ENCODE measurements at regions not wholly inside any gene's neighbourhood (a gene's known extent, or its start where the extent isn't known, plus 50 kb on each side); places are given as distances from the start of the nearest gene placed in this dataset.
"Not testable (repeated sequence)": the region's sequence is repeated elsewhere in the genome, so short reads cannot be mapped to it uniquely, and the experiment has no call there.

DNA sequence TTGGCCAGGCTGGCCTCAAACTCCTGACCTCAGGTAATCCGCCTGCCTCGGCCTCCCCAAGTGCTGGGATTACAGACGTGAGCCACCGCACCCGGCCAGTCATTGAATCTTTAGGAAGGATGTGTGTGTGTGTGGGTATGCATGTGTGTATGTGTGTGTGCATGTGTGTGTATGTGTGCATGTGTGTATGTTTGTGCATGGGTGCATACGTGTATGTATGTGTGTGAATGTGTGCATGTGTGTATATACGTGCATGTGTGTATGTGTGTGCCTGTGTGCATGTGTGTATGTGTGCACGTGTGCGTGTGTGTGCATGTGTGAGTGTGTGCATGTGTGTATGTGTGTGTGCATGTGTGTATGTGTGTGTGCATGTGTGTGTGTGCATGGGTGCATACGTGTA, 120.1 kb upstream of the SHH start:
- CTCF ChIA-PET; intact Hi-C loops (cut with DNase I, micrococcal nuclease); H3K4me1 Mint-ChIP-seq; ATAC-seq; DNase-seq; POLR2A ChIA-PET; H3K36me3 Mint-ChIP-seq (ENCODE audit: low read depth); H3K27ac Mint-ChIP-seq; H3K27me3 Mint-ChIP-seq; H3K4me3 Mint-ChIP-seq; H3K9me3 Mint-ChIP-seq (ENCODE audit: low read depth): not testable (repeated sequence)

DNA sequence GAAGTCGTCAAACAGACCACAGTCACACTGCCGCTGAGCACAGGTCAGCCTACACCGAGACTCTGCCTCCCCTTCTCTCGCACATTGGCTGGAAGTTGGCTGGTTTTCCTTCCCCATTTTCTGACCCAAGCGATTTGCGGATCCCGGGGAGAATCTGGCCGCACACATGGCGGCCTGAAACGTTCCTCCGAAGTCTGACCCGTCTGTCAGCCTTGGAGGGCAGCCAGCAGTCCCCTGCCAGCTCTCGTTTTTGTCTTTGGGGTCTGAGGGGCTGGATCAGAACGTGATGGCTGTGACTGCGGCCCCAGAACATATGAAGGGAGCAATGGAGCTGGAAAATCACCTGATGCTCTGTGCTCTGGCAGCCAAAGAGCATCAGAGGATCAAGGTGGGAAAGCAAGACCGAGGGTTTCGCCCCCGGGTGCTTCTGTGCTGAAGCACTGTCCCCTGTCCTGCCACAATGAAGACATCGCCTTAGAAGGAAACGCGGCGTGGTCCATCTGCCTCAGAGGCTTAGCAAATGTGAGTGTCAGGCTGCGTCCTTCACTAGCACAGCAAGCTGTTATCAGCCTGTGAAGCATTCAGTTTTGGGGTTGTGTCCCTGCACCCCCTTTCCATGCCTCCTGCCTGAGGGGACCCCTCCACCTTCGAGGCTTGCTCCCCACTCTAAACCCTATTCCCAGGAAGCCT, 119.3 kb upstream of the SHH start:
- Mint-ChIP-seq H3K27ac (no peak overlapping the region), H3K9me3 (ENCODE audit: low read depth) (peaks cover 6% of the 10 kb centered on the region), H3K4me1 (peaks cover 4% of the 10 kb centered on the region), H3K27me3 (peaks cover 7% of the 10 kb centered on the region), H3K36me3 (ENCODE audit: low read depth) (no peaks in the 10 kb centered on the region), H3K4me3 (no peak overlapping the region)
- DNase-seq (no peak), ATAC-seq (no peak)
- ChIA-PET CTCF (no interaction called here), POLR2A (no interaction called here)
- intact Hi-C loops (cut with DNase I, micrococcal nuclease): no loop called here

DNA sequence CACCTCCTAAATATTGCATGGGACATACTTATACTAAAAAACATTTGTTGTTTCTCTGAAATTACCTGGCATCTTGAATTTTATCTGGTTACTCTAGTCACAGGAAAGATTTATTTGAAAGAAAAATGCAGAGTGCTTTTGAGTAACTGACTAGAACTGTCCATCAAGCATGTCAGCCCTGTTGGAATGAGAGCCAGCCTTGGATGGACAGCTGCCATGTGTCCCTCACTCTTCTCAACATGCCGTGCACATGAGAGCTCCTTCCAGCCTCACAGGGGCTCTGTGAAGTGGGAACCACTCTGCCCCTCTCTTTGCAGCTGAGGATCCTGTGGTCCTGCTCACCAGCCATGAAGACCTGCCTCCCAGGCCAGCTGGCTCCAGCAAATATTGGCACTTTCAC, 118.3 kb upstream of the SHH start:
- Mint-ChIP-seq H3K4me1 (peaks cover 4% of the 10 kb centered on the region), H3K4me3 (no peak overlapping the region), H3K27ac (no peak overlapping the region), H3K27me3 (peaks cover 7% of the 10 kb centered on the region), H3K9me3 (ENCODE audit: low read depth) (peaks cover 6% of the 10 kb centered on the region), H3K36me3 (ENCODE audit: low read depth) (no peaks in the 10 kb centered on the region)
- DNase-seq: no peak
- intact Hi-C loops (cut with DNase I, micrococcal nuclease): no loop called here
- POLR2A ChIA-PET: no interaction called here
- CTCF ChIA-PET: no interaction called here
- no peak for ATAC-seq

DNA sequence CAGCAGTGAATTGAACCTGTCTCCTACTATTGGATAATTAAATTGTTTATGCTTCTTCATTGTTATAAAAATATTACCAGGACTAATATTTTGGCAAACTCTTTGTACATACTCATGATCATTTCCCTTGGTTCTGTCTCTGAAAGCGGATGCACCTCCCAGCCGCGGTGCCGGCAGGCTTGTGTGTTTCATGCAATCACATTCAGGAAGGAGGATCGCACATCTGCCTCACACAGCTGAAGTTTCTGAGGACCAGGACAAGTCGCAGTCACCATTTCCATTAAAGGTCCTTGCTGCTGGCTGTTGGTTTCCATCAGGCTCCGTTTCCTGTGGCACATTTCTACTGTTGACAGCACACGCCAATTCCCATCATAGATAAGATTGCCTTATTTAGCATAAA, 117.8 kb upstream of the SHH start:
- Mint-ChIP-seq H3K4me1 (peaks cover 3% of the 10 kb centered on the region), H3K36me3 (ENCODE audit: low read depth) (no peaks in the 10 kb centered on the region), H3K27ac (no peak overlapping the region), H3K4me3 (no peak overlapping the region), H3K27me3 (peaks cover 7% of the 10 kb centered on the region), H3K9me3 (ENCODE audit: low read depth) (peaks cover 6% of the 10 kb centered on the region)
- POLR2A ChIA-PET: no interaction called here
- intact Hi-C loops (cut with DNase I, micrococcal nuclease): no loop called here
- CTCF ChIA-PET: no interaction called here
- no peak for DNase-seq
- ATAC-seq: no peak

DNA sequence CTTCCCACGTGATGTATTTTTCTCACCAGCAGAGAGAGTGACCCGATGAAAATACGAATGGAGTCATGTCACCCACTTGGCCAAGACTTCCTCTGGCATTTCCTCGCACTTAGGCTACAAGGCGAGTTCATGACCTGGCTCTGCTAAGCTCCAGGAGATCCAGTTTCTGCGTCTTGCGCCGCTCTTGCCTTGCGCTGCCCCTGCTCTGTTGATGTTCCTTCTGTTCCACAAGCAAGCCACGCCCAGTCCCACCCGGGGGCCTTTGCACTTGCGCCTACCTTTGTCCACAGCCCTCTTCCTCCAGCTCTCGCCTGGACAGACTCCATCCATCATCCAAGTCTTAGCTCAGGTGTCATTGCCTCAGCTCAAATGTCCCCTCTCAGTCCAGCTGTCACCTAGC, 116.3 kb upstream of the SHH start:
- H3K4me1 Mint-ChIP-seq: peaks cover 4% of the 10 kb centered on the region
- ChIA-PET CTCF (interaction anchor here (0.5 to 0.8 kb wide), 2 partner anchors 17 to 21 kb away, joined by 3 to 5 read pairs; no protein-coding TSS in a partner anchor), POLR2A (no interaction called here)
- H3K9me3 Mint-ChIP-seq (ENCODE audit: low read depth): peaks cover 6% of the 10 kb centered on the region
- no peaks in the 10 kb centered on the region for H3K36me3 Mint-ChIP-seq (ENCODE audit: low read depth)
- ATAC-seq (no peak), DNase-seq (no peak)
- H3K27me3 Mint-ChIP-seq: peaks cover 9% of the 10 kb centered on the region
- H3K4me3 Mint-ChIP-seq: no peak overlapping the region
- no peak overlapping the region for H3K27ac Mint-ChIP-seq
- intact Hi-C loops (cut with DNase I, micrococcal nuclease): no loop called here

DNA sequence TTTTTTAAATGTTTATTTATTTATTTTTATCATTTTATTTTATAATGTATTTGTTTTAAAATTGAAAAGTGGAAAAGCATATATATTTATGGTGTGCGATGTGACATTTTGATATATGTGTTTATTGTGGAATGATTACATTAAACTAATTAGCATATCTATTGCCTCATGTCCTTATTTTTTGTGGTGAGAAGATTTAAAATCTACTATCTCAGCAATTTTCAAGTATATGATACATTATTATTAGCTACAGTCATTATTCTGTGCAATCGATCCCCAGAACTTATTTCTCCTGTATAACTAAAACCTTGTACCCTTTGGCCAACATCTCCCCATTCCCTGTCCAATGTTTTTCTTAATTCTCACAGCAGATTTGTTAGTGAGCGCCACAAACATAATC, 115.6 kb upstream of the SHH start:
- intact Hi-C loops (cut with DNase I, micrococcal nuclease): no loop called here
- peaks cover 4% of the 10 kb centered on the region for H3K4me1 Mint-ChIP-seq
- H3K27ac Mint-ChIP-seq: no peak overlapping the region
- no peak for DNase-seq
- peaks cover 9% of the 10 kb centered on the region for H3K27me3 Mint-ChIP-seq
- ATAC-seq: no peak
- POLR2A ChIA-PET: no interaction called here
- H3K9me3 Mint-ChIP-seq (ENCODE audit: low read depth): peaks cover 4% of the 10 kb centered on the region
- no peak overlapping the region for H3K4me3 Mint-ChIP-seq
- CTCF ChIA-PET: interaction anchor here (0.8 kb wide), 1 partner anchor 22 kb away, joined by 3 read pairs; no protein-coding TSS in a partner anchor
- H3K36me3 Mint-ChIP-seq (ENCODE audit: low read depth): no peaks in the 10 kb centered on the region

DNA sequence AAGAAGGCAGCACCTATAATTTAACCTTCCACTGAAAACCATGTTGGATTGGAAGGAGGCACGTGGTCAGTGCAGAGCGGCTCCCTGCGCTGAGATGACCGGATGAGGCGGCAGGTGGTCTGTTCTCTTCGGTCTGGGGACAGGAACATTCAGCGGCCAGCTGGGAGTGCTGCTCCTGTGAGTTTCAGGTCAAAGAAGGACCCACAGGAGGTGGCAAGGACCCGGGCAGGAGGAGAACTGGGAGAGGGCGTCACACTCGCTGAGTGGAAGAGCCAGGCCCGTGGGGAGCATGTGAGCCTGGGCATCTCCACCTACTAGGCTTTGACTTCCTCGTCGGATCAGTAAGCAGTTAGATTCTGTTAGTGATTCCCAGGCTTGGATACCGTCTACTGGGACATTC, 113.4 kb upstream of the SHH start:
- intact Hi-C loops (cut with DNase I, micrococcal nuclease): no loop called here
- CTCF ChIA-PET: no interaction called here
- H3K36me3 Mint-ChIP-seq (ENCODE audit: low read depth): no peaks in the 10 kb centered on the region
- H3K4me1 Mint-ChIP-seq: peaks cover 4% of the 10 kb centered on the region
- DNase-seq (no peak), ATAC-seq (no peak)
- POLR2A ChIA-PET: no interaction called here
- H3K4me3 Mint-ChIP-seq: no peak overlapping the region
- no peak overlapping the region for H3K27ac Mint-ChIP-seq
- H3K27me3 Mint-ChIP-seq: peaks cover 9% of the 10 kb centered on the region
- H3K9me3 Mint-ChIP-seq (ENCODE audit: low read depth): no peaks in the 10 kb centered on the region

DNA sequence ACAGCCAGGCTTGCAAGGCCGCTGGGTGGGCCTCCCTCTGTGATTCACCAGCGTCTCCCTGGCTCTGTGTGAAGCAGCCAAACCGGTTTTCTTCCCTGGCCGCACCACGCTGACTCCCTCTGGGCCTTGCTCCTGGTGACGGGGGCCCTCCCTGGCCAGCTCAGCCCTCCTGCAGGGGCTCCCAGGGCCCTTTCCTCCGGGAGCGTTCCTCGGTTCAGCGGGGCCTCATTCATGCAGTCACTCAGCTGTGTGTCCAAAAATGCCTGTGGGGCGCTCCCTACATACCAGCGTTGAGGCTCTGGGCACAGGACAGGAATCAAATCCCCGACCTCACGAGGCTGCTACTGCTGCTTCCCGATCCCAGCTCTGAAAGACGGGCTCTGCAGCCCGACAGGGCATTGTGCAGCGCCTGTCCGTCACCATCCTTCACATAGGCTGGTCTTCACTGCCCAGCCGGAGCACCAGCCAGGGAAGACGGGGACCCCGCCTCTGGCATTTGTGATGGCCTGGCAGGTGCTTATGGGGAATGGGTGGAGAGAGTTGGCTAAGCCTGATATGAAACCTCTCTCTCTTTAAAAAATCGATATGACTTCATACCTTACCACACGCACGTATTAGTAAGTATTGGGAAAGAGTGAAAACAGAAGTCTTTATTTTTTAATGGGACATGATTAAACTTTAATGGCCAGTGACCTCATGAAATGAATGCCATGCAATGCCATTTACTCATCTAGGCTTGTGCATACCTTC, 110.0 kb upstream of the SHH start:
- ChIA-PET POLR2A (no interaction called here), CTCF (no interaction called here)
- no peak overlapping the region for H3K27ac Mint-ChIP-seq
- no peaks in the 10 kb centered on the region for H3K36me3 Mint-ChIP-seq (ENCODE audit: low read depth)
- ATAC-seq: no peak
- H3K27me3 Mint-ChIP-seq: peaks cover 6% of the 10 kb centered on the region
- DNase-seq: no peak
- peaks cover 4% of the 10 kb centered on the region for H3K4me1 Mint-ChIP-seq
- no peaks in the 10 kb centered on the region for H3K9me3 Mint-ChIP-seq (ENCODE audit: low read depth)
- H3K4me3 Mint-ChIP-seq: no peak overlapping the region
- intact Hi-C loops (cut with DNase I, micrococcal nuclease): no loop called here

DNA sequence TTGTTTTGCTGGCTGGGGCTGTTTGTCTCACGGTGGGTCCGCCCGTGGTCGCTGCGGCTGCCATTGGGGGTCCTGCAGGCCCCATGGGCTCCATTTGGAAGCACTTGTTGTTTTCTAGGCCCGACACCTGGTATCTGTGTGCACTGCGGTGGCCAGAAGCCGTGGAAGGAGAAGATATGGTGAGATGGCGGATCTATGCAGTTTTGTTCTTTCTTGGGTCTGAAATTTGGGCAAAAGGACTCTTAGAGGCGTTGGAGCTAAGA, 109.5 kb upstream of the SHH start:
- DNase-seq: no peak
- ChIA-PET POLR2A (no interaction called here), CTCF (no interaction called here)
- no peaks in the 10 kb centered on the region for H3K36me3 Mint-ChIP-seq (ENCODE audit: low read depth)
- no peak overlapping the region for H3K27ac Mint-ChIP-seq
- H3K27me3 Mint-ChIP-seq: peaks cover 6% of the 10 kb centered on the region
- H3K9me3 Mint-ChIP-seq (ENCODE audit: low read depth): no peaks in the 10 kb centered on the region
- intact Hi-C loops (cut with DNase I, micrococcal nuclease): no loop called here
- ATAC-seq: no peak
- peaks cover 4% of the 10 kb centered on the region for H3K4me1 Mint-ChIP-seq
- no peak overlapping the region for H3K4me3 Mint-ChIP-seq

DNA sequence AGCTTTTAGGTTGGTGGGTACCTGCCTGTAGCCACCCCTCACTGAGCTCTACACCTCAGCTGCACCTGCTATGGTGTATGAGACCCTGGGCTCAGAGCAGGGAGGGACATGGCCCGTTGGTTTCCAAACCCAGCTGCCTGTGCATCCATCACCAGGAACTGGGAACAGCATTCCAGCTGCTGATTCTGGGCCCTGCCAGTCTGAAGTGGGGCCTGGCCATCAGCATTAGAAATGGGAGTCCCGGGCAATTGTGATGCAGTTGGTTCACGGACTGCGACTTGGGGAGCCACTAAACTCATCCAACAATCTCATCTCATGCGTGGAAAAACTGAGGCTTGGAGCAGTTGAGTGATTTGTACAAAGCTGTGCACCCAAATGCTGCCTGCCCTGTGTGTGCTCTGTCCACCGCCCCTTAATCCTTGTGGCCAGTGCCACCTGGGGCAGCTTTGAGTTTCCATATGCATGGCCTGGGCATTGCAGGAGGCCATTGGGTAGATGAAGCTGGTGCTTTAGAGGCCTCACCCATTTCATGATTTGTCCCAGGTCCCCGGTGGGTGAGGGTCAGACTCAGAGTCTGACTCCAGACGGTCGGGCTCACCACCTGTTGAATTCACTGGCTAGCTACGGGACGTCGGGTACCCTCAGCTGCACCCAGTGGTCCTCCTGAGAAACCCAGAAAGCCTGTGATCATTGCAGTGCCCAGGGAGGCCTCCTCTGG, 109.0 kb upstream of the SHH start:
- intact Hi-C loops (cut with DNase I, micrococcal nuclease): no loop called here
- ATAC-seq (no peak), DNase-seq (no peak)
- H3K4me3 Mint-ChIP-seq: no peak overlapping the region
- no peak overlapping the region for H3K27ac Mint-ChIP-seq
- no peaks in the 10 kb centered on the region for H3K9me3 Mint-ChIP-seq (ENCODE audit: low read depth)
- ChIA-PET CTCF (interaction anchor here (0.6 kb wide), 1 partner anchor 308 kb away, joined by 3 read pairs; no protein-coding TSS in a partner anchor), POLR2A (no interaction called here)
- peaks cover 6% of the 10 kb centered on the region for H3K27me3 Mint-ChIP-seq
- H3K4me1 Mint-ChIP-seq: peaks cover 4% of the 10 kb centered on the region
- no peaks in the 10 kb centered on the region for H3K36me3 Mint-ChIP-seq (ENCODE audit: low read depth)

DNA sequence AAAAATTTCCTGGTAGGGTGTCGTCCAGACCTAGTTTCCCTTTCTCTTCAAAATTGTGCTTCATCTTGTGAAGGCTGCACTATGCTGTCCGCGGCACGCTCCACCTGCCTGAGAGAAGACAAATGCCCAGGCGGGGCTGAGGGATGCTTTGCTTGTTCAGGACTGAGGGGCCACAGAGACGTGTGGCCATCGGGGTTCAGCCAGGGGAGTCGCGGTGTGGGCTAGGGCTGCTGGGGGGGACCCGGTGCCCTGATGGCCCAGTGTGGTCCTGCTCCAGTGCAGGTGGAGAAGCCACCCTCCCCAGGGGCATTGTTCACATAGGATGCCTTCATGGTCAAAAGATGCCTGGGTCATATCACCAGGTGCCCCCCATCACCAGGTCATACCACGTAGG, 107.8 kb upstream of the SHH start:
- ATAC-seq (no peak), DNase-seq (no peak)
- no peaks in the 10 kb centered on the region for H3K36me3 Mint-ChIP-seq (ENCODE audit: low read depth)
- POLR2A ChIA-PET: no interaction called here
- no peaks in the 10 kb centered on the region for H3K9me3 Mint-ChIP-seq (ENCODE audit: low read depth)
- peaks cover 6% of the 10 kb centered on the region for H3K27me3 Mint-ChIP-seq
- intact Hi-C loops (cut with DNase I, micrococcal nuclease): no loop called here
- no peak overlapping the region for H3K4me3 Mint-ChIP-seq
- CTCF ChIA-PET: no interaction called here
- H3K4me1 Mint-ChIP-seq: peaks cover 4% of the 10 kb centered on the region
- no peak overlapping the region for H3K27ac Mint-ChIP-seq

DNA sequence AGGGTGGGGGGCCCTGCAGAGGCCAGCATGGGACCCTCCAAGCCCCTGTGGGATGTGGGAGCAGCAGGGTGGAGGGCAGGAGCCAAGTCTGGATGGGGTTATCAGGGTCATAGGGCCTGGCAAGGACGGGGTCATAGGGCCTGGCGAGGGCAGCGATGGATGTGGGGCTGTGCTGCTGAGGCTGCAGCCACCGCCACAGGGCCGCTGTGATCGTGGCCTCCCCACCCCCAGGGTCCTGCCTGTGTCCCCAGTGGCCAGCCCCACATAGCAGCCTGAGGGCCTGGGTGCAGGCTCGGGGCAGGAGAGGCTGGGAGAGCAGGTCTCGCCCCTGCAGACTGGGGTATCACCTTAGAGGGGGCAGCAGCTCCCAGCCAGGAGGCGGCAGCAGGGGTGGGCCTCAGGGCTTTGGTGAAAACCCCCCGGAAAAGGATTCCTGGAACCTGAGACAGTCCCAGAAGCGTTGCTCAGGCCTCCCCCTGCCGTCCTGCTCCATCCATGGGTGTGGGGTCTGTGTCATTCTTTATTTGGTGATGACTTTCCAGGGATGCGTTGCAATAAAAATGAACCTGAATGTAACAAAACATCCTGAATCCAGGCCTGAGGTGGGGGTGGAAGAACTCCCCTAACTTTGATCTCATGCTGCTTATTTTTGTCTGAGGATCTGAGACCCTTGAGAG, 107.3 kb upstream of the SHH start:
- ATAC-seq (no peak), DNase-seq (no peak)
- intact Hi-C loops (cut with DNase I, micrococcal nuclease): no loop called here
- POLR2A ChIA-PET: no interaction called here
- Mint-ChIP-seq H3K9me3 (ENCODE audit: low read depth) (no peaks in the 10 kb centered on the region), H3K36me3 (ENCODE audit: low read depth) (no peaks in the 10 kb centered on the region), H3K27ac (no peak overlapping the region), H3K27me3 (peaks cover 6% of the 10 kb centered on the region), H3K4me3 (no peak overlapping the region), H3K4me1 (peaks cover 4% of the 10 kb centered on the region)
- CTCF ChIA-PET: no interaction called here

Data from activated CD4-positive, alpha-beta T cell treated with anti-CD3 and anti-CD28 coated beads for 36 hours (primary cell).